Colonic mucosa (tissue), 4 donors: ENCODE measurements at regions not wholly inside any gene's neighbourhood (a gene's known extent, or its start where the extent isn't known, plus 50 kb on each side); places are given as distances from the start of the nearest gene placed in this dataset.

Experiments used
- DNase-seq: peaks from one replicate; pipeline ENCODE4 v3.0.0-alpha.2; 2020
- H3K27ac ChIP-seq: fragments of 200-600 bp; one replicate; pipeline ENCODE4 v1.8.0; 2021
- H3K27me3 ChIP-seq: fragments of 200-600 bp; one replicate; pipeline ENCODE4 v1.8.0; 2021
- H3K36me3 ChIP-seq: fragments of 200-600 bp; one replicate; pipeline ENCODE4 v1.8.0; 2021
- H3K4me1 ChIP-seq: fragments of 200-600 bp; one replicate; pipeline ENCODE4 v1.8.0; 2021; ENCODE audit warnings: mild to moderate bottlenecking
- H3K4me3 ChIP-seq: fragments of 200-600 bp; one replicate; pipeline ENCODE4 v1.8.0; 2021
- H3K9ac ChIP-seq, 2 donors: one replicate each; pipeline ENCODE4 v1.7.0; 2013; ENCODE audit warnings: control low read depth in 2 of 2, low read depth in 2 of 2, low read length in 2 of 2
- H3K9me3 ChIP-seq: fragments of 200-600 bp; one replicate; pipeline ENCODE4 v1.8.0; 2021
- CTCF ChIP-seq: fragments of 200-600 bp; IDR thresholded peaks from one replicate; pipeline ENCODE4 v1.8.0; 2022; ENCODE audit warnings: antibody characterized with exemption, mild to moderate bottlenecking
- intact Hi-C: fragments of 100-400 bp; cut with DNase I; formaldehyde crosslinking; loops from one replicate; pipeline ENCODE4 v1.14.1; 2022
- donor health status: healthy.
- donor health status: DM: no; HTN: no; CAD: no.
- donor health status: DM: no; HTN: no; CAD: no.

GRCh38 chr4:15231265-15232091, 196.4 kb upstream of the C1QTNF7 start:
- intact Hi-C loops = loop anchor here (5.0 kb wide), 1 partner anchor 226 kb away; no protein-coding TSS in a partner anchor

GRCh38 chr4:15232366-15233263, 195.2 kb upstream of the C1QTNF7 start:
- H3K9me3 ChIP-seq = no peaks in the 10 kb centered on the region
- DNase-seq = no peak
- H3K27me3 ChIP-seq = no peaks in the 10 kb centered on the region
- no peaks in the 10 kb centered on the region for H3K36me3 ChIP-seq
- intact Hi-C loops = loop anchor here (5.0 kb wide), 1 partner anchor 225 kb away; no protein-coding TSS in a partner anchor
- no peaks in the 10 kb centered on the region for H3K4me1 ChIP-seq
- no peak overlapping the region for H3K27ac ChIP-seq
- H3K4me3 ChIP-seq = no peak overlapping the region
- no peak overlapping the region for H3K9ac ChIP-seq
- TF ChIP-seq CTCF = no peak

More at GRCh38 chr4:15231265-15232091, 196.4 kb upstream of the C1QTNF7 start:
- Histone ChIP-seq H3K4me3 (no peak overlapping the region), H3K36me3 (no peaks in the 10 kb centered on the region), H3K4me1 (no peaks in the 10 kb centered on the region), H3K9me3 (no peaks in the 10 kb centered on the region), H3K9ac (no peak overlapping the region), H3K27me3 (no peaks in the 10 kb centered on the region), H3K27ac (no peak overlapping the region)
- TF ChIP-seq CTCF = peak; percentile 46
- DNase-seq = peak; percentile 84

GRCh38 chr4:15233264-15233597, 194.6 kb upstream of the C1QTNF7 start:
- no peak overlapping the region for H3K9ac ChIP-seq
- no peak overlapping the region for H3K4me3 ChIP-seq
- H3K36me3 ChIP-seq = no peaks in the 10 kb centered on the region
- intact Hi-C loops = loop anchor here (5.0 kb wide), 1 partner anchor 224 kb away; no protein-coding TSS in a partner anchor
- no peak for DNase-seq
- H3K27ac ChIP-seq = no peak overlapping the region
- H3K9me3 ChIP-seq = no peaks in the 10 kb centered on the region
- no peaks in the 10 kb centered on the region for H3K27me3 ChIP-seq
- no peaks in the 10 kb centered on the region for H3K4me1 ChIP-seq
- TF ChIP-seq CTCF = no peak

GRCh38 chr4:15233626-15234025, 194.2 kb upstream of the C1QTNF7 start:
- H3K27ac ChIP-seq = no peak overlapping the region
- no peak overlapping the region for H3K9ac ChIP-seq
- H3K4me1 ChIP-seq = no peaks in the 10 kb centered on the region
- no peak for TF ChIP-seq CTCF
- no peaks in the 10 kb centered on the region for H3K9me3 ChIP-seq
- no peak for DNase-seq
- intact Hi-C loops = loop anchor here (5.0 kb wide), 1 partner anchor 224 kb away; no protein-coding TSS in a partner anchor
- H3K36me3 ChIP-seq = no peaks in the 10 kb centered on the region
- no peak overlapping the region for H3K4me3 ChIP-seq
- no peaks in the 10 kb centered on the region for H3K27me3 ChIP-seq

GRCh38 chr4:15234116-15234855, 193.5 kb upstream of the C1QTNF7 start:
- no peaks in the 10 kb centered on the region for H3K36me3 ChIP-seq
- H3K9me3 ChIP-seq = no peaks in the 10 kb centered on the region
- no peak for TF ChIP-seq CTCF
- no peak for DNase-seq
- no peak overlapping the region for H3K4me3 ChIP-seq
- no peaks in the 10 kb centered on the region for H3K4me1 ChIP-seq
- intact Hi-C loops = loop anchor here (5.0 kb wide), 1 partner anchor 223 kb away; no protein-coding TSS in a partner anchor
- H3K27me3 ChIP-seq = no peaks in the 10 kb centered on the region
- H3K27ac ChIP-seq = peak overlapping the region; percentile 9
- H3K9ac ChIP-seq = no peak overlapping the region
